Osteoblast (primary cell): ENCODE measurements at regions not wholly inside any gene's neighbourhood (a gene's known extent, or its start where the extent isn't known, plus 50 kb on each side); places are given as distances from the start of the nearest gene placed in this dataset.
"Not testable (repeated sequence)": the region's sequence is repeated elsewhere in the genome, so short reads cannot be mapped to it uniquely, and the experiment has no call there.

ENCODE experiments used
- DNase-seq: peaks from one replicate; pipeline ENCODE4 v3.0.0; 2011; ENCODE audit warnings: low spot score, mixed read lengths; ENCODE audit not compliant: insufficient read length; ENCODE audit errors: missing footprints
- H2AFZ ChIP-seq: 2 replicates; pipeline ENCODE4 v1.6.0; 2011; ENCODE audit warnings: mild to moderate bottlenecking, low read length
- H3K27ac ChIP-seq: 2 replicates; pipeline ENCODE4 v1.5.1; 2011; ENCODE audit warnings: mild to moderate bottlenecking, low read depth, low read length, moderate library complexity
- H3K27me3 ChIP-seq: 2 replicates; pipeline ENCODE4 v1.6.0; 2012; ENCODE audit warnings: mild to moderate bottlenecking, control low read depth, inconsistent platforms, low read length, moderate library complexity; ENCODE audit not compliant: insufficient read depth
- H3K36me3 ChIP-seq: 2 replicates; pipeline ENCODE4 v1.5.1; 2011; ENCODE audit warnings: mild to moderate bottlenecking, low read length, control low read depth, moderate library complexity; ENCODE audit not compliant: insufficient read depth
- H3K4me1 ChIP-seq: 2 replicates; pipeline ENCODE4 v1.5.1; 2011; ENCODE audit warnings: mild to moderate bottlenecking, low read length, control low read depth, moderate library complexity; ENCODE audit not compliant: insufficient read depth
- H3K4me2 ChIP-seq: 2 replicates; pipeline ENCODE4 v1.6.0; 2011; ENCODE audit warnings: mild to moderate bottlenecking, low read length; ENCODE audit not compliant: insufficient read depth
- H3K4me3 ChIP-seq: fragments of 200-600 bp; sonication (generic); 3 replicates; pipeline ENCODE4 v1.5.1; 2012; ENCODE audit warnings: mild to moderate bottlenecking, low read length, inconsistent platforms; ENCODE audit not compliant: insufficient read depth
- H3K79me2 ChIP-seq: 2 replicates; pipeline ENCODE4 v1.6.0; 2012; ENCODE audit warnings: mild to moderate bottlenecking, low read length, control low read depth, inconsistent platforms; ENCODE audit not compliant: insufficient read depth
- H3K9me3 ChIP-seq: 2 replicates; pipeline ENCODE4 v1.5.1; 2011; ENCODE audit warnings: low read depth, low read length, control low read depth
- H4K20me1 ChIP-seq: 2 replicates; pipeline ENCODE4 v1.6.0; 2012; ENCODE audit warnings: mild to moderate bottlenecking, low read length, control low read depth; ENCODE audit not compliant: insufficient read depth
- TF ChIP-seq, protein P1 (sequence below): IDR thresholded peaks from 2 replicates; pipeline ENCODE4 v1.5.1; 2011; ENCODE audit warnings: mild to moderate bottlenecking, low read depth, low read length, moderate library complexity; ENCODE audit errors: extremely low read depth

DNA sequence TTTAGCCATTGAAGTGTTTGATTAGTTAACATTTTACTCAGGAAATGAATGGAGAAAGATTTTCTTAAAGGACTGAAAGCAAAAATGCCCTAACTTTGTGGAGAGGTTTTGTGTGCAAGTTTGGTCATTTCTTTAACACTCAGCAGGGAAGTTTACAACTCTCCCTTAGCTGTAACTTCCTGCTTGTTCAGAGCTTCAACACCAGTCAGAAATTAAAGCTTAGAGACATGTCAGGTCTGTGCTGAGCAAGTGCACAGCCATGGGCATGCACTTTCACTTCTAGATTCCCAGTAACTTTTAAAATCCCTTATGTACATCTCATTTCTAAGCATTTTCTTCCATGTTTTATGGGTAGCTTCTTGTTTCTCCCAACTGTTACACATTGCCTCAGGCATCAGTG is 326.0 kb downstream of the ACTRT1 start:
- TF ChIP-seq, protein P1, sequence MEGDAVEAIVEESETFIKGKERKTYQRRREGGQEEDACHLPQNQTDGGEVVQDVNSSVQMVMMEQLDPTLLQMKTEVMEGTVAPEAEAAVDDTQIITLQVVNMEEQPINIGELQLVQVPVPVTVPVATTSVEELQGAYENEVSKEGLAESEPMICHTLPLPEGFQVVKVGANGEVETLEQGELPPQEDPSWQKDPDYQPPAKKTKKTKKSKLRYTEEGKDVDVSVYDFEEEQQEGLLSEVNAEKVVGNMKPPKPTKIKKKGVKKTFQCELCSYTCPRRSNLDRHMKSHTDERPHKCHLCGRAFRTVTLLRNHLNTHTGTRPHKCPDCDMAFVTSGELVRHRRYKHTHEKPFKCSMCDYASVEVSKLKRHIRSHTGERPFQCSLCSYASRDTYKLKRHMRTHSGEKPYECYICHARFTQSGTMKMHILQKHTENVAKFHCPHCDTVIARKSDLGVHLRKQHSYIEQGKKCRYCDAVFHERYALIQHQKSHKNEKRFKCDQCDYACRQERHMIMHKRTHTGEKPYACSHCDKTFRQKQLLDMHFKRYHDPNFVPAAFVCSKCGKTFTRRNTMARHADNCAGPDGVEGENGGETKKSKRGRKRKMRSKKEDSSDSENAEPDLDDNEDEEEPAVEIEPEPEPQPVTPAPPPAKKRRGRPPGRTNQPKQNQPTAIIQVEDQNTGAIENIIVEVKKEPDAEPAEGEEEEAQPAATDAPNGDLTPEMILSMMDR, result no peak
- H2AFZ ChIP-seq, result no peak overlapping the region
- H3K79me2 ChIP-seq, result no peaks in the 10 kb centered on the region
- no peaks in the 10 kb centered on the region for H3K4me1 ChIP-seq
- no peak overlapping the region for H3K4me2 ChIP-seq
- no peak for DNase-seq
- no peaks in the 10 kb centered on the region for H3K9me3 ChIP-seq
- no peaks in the 10 kb centered on the region for H4K20me1 ChIP-seq
- no peak overlapping the region for H3K27ac ChIP-seq
- no peak overlapping the region for H3K4me3 ChIP-seq
- H3K36me3 ChIP-seq, result no peaks in the 10 kb centered on the region
- no peaks in the 10 kb centered on the region for H3K27me3 ChIP-seq

DNA sequence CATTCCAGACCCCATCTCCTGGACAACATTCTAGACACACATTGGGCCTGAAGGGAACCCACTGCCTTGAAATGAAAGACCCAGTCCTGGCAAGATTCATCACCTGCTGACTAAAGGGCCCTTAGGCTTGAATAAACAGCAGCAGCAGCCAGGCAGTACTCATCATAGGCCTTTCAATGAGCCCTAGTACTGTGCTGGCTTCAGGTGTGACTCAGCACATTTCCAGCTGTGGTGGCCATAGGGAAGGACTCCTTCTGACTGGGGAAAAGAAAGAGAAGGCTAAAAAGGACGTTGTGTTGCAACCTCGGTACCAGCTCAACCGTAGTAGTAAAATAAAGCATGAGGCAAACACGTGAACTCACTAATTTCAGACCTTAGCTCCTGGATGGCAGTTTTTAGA is 344.0 kb downstream of the ACTRT1 start:
- Histone ChIP-seq H3K4me1 (no peaks in the 10 kb centered on the region), H2AFZ (no peak overlapping the region), H3K27me3 (no peaks in the 10 kb centered on the region), H3K4me2 (no peak overlapping the region), H3K79me2 (no peaks in the 10 kb centered on the region), H4K20me1 (no peaks in the 10 kb centered on the region), H3K9me3 (peaks cover 2% of the 10 kb centered on the region), H3K4me3 (no peak overlapping the region), H3K36me3 (no peaks in the 10 kb centered on the region), H3K27ac (no peak overlapping the region)
- TF ChIP-seq, protein P1, result no peak
- DNase-seq, result no peak

DNA sequence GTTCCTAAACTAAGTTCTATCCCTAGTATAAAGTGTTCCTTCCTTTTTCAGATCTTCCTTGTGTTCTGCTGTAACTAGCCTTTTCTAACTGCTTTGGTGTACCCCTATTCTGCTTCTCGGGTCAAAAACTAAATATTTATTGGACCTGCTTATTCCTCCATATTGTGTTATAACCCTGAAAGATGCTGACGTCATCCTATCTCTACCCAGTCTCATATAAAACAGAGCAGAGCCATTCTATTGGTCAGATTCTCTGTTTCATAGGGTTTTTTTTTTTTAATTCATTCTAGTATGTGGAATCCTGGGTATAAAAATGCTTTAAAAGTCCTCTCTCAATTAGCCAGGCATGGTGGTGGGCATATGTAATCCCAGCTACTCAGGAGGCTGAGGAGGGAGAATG is 349.7 kb downstream of the ACTRT1 start:
- TF ChIP-seq, protein P1, result no peak
- H3K27me3 ChIP-seq, result no peaks in the 10 kb centered on the region
- no peaks in the 10 kb centered on the region for H3K4me1 ChIP-seq
- no peaks in the 10 kb centered on the region for H3K79me2 ChIP-seq
- H3K9me3 ChIP-seq, result no peaks in the 10 kb centered on the region
- no peak overlapping the region for H3K27ac ChIP-seq
- no peaks in the 10 kb centered on the region for H4K20me1 ChIP-seq
- H3K4me2 ChIP-seq, result no peak overlapping the region
- H2AFZ ChIP-seq, result no peak overlapping the region
- H3K36me3 ChIP-seq, result no peaks in the 10 kb centered on the region
- no peak overlapping the region for H3K4me3 ChIP-seq
- DNase-seq, result no peak

DNA sequence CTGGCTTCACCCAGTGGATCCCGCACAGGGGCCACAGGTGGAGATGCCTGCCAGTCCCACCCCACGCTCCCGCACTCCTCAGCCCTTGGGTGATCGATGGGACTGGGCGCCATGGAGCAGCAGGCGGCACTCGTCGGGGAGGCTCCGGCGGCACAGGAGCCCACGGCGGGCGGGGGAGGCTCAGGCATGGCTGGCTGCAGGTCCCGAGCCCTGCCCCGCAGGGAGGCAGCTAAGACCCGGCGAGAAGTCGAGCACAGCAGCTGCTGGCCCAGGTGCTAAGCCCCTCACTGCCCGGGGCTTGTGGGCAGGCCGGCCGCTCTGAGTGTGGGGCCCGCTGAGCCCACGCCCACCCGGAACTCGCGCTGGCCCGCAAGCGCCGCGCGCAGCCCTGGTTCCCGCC is 389.3 kb downstream of the ACTRT1 start:
- not testable (repeated sequence) for H3K4me2 ChIP-seq, H3K36me3 ChIP-seq, H3K79me2 ChIP-seq, H3K4me3 ChIP-seq, H3K27ac ChIP-seq, DNase-seq, H3K9me3 ChIP-seq, H3K4me1 ChIP-seq, H4K20me1 ChIP-seq, H3K27me3 ChIP-seq, H2AFZ ChIP-seq

DNA sequence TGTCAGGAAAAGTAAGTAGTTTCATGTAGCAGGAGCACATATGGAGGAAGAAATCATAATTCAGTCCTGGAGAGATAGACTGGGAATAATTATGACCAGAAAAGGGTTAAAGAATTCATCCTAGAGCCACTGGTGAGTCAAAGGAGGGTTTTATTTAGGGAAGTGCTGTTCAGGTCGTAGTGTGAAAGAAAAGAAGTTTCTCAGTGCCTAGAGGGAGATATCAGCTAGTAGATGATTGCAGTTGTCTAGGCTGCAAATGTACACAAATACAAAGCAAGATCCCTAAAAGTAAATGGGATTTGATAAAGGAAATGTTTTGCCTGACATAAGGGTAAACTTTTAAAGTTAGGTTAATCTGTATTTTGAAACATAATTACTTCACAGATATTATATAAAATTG is 403.2 kb downstream of the ACTRT1 start:
- H3K4me2 ChIP-seq, result no peak overlapping the region
- no peaks in the 10 kb centered on the region for H3K79me2 ChIP-seq
- H4K20me1 ChIP-seq, result no peaks in the 10 kb centered on the region
- H3K4me3 ChIP-seq, result no peak overlapping the region
- no peaks in the 10 kb centered on the region for H3K27me3 ChIP-seq
- TF ChIP-seq, protein P1, result no peak
- H2AFZ ChIP-seq, result no peak overlapping the region
- H3K27ac ChIP-seq, result no peak overlapping the region
- DNase-seq, result no peak
- H3K9me3 ChIP-seq, result peaks cover 3% of the 10 kb centered on the region
- H3K4me1 ChIP-seq, result no peaks in the 10 kb centered on the region
- H3K36me3 ChIP-seq, result no peaks in the 10 kb centered on the region
